ENCODE measurements at regions not wholly inside any gene's neighbourhood (a gene's known extent, or its start where the extent isn't known, plus 50 kb on each side); places are given as distances from the start of the nearest gene placed in this dataset.

DNA sequence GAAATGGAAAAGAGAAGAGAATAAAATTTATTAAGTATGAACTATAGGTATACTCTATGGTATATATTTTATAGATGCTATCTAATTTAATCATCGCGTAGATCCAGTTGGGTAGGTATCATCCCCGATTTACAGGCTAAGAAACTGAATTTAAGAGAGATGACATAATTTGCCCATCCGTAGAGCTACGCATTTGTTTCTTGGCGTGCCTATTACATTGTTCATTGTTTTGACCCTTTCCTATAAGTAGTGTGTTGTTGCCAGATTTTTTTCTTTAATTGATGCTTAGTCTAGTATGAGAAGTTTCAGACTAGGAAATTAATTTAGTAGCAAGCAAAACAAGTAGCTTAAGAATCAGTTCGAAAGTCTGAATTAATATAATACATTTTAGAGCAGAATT lies 205.7 kb upstream of the NPSR1 start:
- TF ChIP-seq ZNF274 (IDR thresholded peaks at IDR 0.05; ENCODE audit: low read depth, low read length) (no peak), YY1 (IDR thresholded peaks at IDR 0.05; ENCODE audit: insufficient read depth, insufficient read length) (no peak), SUZ12 (IDR thresholded peaks at IDR 0.05; ENCODE audit: extremely low read depth, insufficient read depth, insufficient read length) (no peak)
